GM12864 (cell line): ENCODE measurements at regions not wholly inside any gene's neighbourhood (a gene's known extent, or its start where the extent isn't known, plus 50 kb on each side); places are given as distances from the start of the nearest gene placed in this dataset.

Source experiments
- DNase-seq: peaks from one replicate; pipeline ENCODE4 v3.0.0-alpha.2; 2011; ENCODE audit warnings: low read depth
- H3K4me3 ChIP-seq: 2 replicates; pipeline ENCODE4 v1.5.1; 2011; ENCODE audit warnings: mild to moderate bottlenecking, low read depth, low read length, control low read depth
- CTCF ChIP-seq: IDR thresholded peaks from 2 replicates; pipeline ENCODE4 v1.5.1; 2011; ENCODE audit warnings: low read depth, mild to moderate bottlenecking, moderate library complexity, low read length, control low read depth, inconsistent platforms; ENCODE audit errors: missing control alignments

GRCh38 chr5:4549351-4549750 lies 590.8 kb upstream of the ADAMTS16 start:
- TF ChIP-seq CTCF: no peak
- no peak overlapping the region for H3K4me3 ChIP-seq
- DNase-seq: no peak

- TF ChIP-seq CTCF: no peak
- no peak for DNase-seq
- no peak overlapping the region for H3K4me3 ChIP-seq
Observed at GRCh38 chr5:4551034-4551433, 589.1 kb upstream of the ADAMTS16 start.

GRCh38 chr5:4553130-4553529 lies 587.0 kb upstream of the ADAMTS16 start:
- no peak overlapping the region for H3K4me3 ChIP-seq
- no peak for DNase-seq
- TF ChIP-seq CTCF: no peak

- no peak overlapping the region for H3K4me3 ChIP-seq
- DNase-seq: no peak
- TF ChIP-seq CTCF: no peak
Observed at GRCh38 chr5:4553978-4554377, 586.2 kb upstream of the ADAMTS16 start.

- DNase-seq: no peak
- no peak for TF ChIP-seq CTCF
- H3K4me3 ChIP-seq: no peak overlapping the region
Observed at GRCh38 chr5:4555725-4556285, 584.3 kb upstream of the ADAMTS16 start.

GRCh38 chr5:4561403-4561802 lies 578.7 kb upstream of the ADAMTS16 start:
- DNase-seq: no peak
- TF ChIP-seq CTCF: no peak
- H3K4me3 ChIP-seq: no peak overlapping the region

GRCh38 chr5:4563400-4563799 lies 576.7 kb upstream of the ADAMTS16 start:
- no peak overlapping the region for H3K4me3 ChIP-seq
- no peak for DNase-seq
- no peak for TF ChIP-seq CTCF
